ENCODE measurements at regions not wholly inside any gene's neighbourhood (a gene's known extent, or its start where the extent isn't known, plus 50 kb on each side); places are given as distances from the start of the nearest gene placed in this dataset.
"Not testable (repeated sequence)": the region's sequence is repeated elsewhere in the genome, so short reads cannot be mapped to it uniquely, and the experiment has no call there.

- DNase-seq (ENCODE audit: low spot score): peak; percentile 68
These were observed 161.0 kb downstream of the SKIDA1 start for GRCh38 chr10:21364196-21365114.

DNA sequence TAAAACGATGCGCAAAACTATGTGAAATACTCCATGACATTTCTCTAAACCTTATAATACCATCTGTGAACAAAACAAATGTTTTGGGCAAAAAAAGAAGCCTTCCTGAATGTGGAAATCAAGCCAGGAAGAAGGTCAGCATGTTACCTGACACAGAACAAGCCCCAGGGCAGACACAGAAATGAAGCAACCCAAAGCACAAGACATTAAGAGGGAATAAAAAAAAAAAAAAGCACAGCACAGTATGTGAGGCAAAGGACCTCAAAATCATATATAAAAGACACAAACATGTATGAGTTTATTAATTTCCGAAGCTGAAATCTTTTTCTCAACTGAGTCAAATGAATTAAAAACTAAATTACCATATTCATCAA lies 161.8 kb downstream of the SKIDA1 start:
- DNase-seq (ENCODE audit: low spot score): no peak

DNA sequence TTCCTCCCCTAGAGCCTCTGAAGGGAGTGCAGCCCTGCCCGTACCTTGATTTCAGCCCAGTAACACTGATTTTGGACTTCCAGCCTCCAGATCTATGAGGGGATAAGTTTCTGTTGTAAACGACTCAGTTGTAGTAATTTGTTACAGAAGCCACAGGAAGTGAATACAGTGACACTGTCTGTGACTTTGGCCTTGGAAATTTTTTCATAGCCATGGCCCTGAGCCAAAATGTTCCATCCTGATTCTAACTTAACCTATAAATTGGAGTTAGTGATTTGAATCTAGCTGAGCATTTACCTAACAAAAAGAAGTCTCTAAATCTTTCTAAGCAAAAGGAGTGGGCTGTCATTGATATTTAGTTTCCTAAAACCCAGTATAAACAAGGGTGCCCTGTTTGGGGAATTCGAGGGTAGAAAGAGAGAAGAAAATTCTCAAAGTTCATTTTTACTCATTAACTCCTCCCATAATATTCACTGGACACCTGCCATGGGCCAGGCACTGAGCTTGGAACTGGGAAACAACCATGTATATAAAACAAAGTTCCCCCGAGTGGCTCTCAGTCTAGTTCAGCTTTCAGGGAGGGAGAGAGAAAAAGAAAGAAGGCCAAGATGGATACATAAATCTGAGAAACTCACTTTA lies 162.3 kb downstream of the SKIDA1 start:
- no peak for DNase-seq (ENCODE audit: low spot score)

DNA sequence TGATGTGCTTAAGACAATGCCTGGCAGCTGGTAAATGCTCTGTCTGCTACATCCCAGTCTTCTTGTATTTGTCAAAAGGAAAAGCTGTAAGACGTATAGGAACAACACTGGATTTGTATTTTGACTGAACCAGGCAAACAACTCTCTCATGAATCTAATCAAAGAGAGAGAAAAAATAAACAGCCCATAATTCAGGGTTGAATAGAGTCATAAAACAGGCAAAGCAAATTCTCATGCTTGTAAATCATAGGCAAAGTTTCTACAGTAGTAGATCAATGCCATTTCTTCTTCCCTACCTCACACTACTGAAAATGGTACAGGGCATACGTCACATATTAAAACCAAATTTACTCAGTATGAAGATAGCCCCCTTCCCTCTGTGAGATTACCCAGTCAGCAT lies 166.3 kb downstream of the SKIDA1 start:
- no peak for DNase-seq (ENCODE audit: low spot score)

DNA sequence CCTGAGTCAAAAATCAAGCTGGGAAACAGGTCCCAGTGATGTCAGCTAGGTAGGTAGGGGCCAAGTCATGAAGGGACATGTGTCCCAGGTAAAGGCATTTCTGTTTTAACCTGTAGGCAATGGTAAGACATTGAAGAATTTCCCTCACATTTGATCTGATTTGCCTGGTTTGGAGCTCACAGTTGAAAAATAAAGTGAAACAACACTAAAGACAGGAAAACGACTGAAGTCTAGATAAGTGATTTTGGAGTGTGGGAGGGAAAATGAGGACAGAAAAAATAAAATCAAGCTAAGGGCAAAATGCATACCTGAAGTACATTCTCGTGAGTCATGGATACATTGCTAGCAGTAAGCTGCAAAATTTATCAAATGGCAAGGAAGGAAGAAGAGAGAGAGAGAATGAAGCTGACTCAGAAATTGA lies 169.9 kb downstream of the SKIDA1 start:
- no peak for DNase-seq (ENCODE audit: low spot score)

- no peak for DNase-seq (ENCODE audit: low spot score)
These were observed 172.6 kb downstream of the SKIDA1 start for GRCh38 chr10:21352886-21353285.

DNA sequence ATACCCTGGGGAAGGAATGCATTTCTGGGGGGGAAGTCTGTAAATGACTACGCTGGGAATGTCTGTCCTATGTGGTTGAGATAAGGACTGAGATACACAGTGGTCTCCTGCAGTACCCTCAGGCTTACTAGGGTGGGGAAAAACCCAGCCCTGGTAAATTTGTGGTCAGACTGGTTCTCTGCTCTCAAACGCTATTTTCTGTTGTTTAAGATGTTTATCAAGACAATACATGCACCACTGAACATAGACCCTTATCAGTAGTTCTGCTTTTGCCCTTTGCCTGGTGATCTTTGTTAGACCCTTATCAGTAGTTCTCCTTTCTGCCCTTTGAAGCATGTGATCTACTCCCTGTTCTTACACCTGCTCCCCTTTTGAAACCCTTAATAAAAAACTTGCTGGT lies 173.9 kb downstream of the SKIDA1 start:
- not testable (repeated sequence) for DNase-seq (ENCODE audit: low spot score)

- no peak for DNase-seq (ENCODE audit: low spot score)
These were observed 175.6 kb downstream of the SKIDA1 start for GRCh38 chr10:21349912-21350286.

DNA sequence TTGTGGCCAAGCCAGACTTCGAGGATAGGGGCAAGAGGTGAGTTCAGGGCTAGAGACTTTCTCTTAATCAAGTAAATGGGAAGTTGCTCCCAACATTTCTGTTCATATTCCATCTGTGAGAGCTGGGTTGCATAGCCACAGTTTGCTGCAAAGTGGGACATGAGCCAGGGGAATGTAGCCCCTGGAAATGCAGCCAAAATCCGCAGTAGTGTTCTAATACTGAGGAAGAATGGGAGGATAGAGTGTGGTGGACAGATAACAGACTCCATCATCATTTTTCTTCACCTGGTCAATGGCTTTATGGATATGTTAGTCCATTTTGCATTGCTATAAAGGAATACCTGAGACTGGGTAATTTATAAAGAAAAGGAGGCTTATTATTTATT lies 177.7 kb downstream of the SKIDA1 start:
- DNase-seq (ENCODE audit: low spot score): no peak

GRCh38 chr10:21347043-21347784 lies 178.3 kb downstream of the SKIDA1 start:
- DNase-seq (ENCODE audit: low spot score): no peak

- no peak for DNase-seq (ENCODE audit: low spot score)
These were observed 182.4 kb downstream of the SKIDA1 start for GRCh38 chr10:21343087-21343486.

DNA sequence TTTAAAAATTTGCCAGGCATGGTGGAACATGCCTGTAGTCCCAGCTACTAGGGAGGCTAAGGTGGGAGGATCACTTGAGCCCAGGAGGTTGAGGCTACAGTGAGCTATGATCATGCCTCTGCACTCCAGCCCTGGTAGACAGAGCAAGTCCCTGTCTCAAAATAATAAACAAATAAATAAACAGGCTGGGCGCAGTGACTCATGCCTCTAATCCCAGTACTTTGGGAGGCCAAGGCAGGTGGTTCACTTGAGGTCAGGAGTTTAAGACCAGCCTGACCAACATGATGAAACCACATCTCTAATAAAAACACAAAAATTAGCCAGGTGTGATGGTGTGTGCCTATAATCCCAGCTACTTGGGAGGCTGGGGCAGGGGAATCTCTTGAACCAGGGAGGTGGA lies 183.0 kb downstream of the SKIDA1 start:
- peak; percentile 33 for DNase-seq (ENCODE audit: low spot score)

DNA sequence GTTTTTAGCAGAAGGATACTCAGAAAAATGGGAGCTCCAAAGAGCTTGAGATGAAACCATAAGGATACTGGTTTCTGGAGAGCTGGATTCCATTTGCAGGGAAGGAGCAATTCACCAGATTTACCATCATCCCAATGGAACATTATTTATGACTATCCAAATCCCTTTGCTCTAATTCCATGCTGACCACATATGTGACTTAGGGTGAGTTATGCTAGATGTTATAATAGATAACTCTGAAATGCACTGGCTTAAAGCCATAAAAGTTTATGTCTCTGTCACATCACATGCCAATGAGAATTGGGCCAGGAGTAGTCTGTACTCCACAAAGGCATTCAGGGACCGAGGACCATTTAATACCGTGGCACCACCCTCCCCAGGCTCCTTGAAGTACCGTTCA lies 185.2 kb downstream of the SKIDA1 start:
- DNase-seq (ENCODE audit: low spot score): peak; percentile 78

GRCh38 chr10:21337171-21337792 lies 188.2 kb downstream of the SKIDA1 start:
- DNase-seq (ENCODE audit: low spot score): no peak

- DNase-seq (ENCODE audit: low spot score): peak; percentile 91
These were observed 188.9 kb downstream of the SKIDA1 start for GRCh38 chr10:21336476-21337170.

GRCh38 chr10:21334891-21335696 lies 190.4 kb downstream of the SKIDA1 start:
- peak; percentile 50 for DNase-seq (ENCODE audit: low spot score)

- DNase-seq (ENCODE audit: low spot score): no peak
These were observed 194.9 kb downstream of the SKIDA1 start for GRCh38 chr10:21330628-21331020.

- DNase-seq (ENCODE audit: low spot score): peak; percentile 56
These were observed 195.4 kb downstream of the SKIDA1 start for GRCh38 chr10:21329995-21330627.

GRCh38 chr10:21327289-21327993 lies 198.0 kb downstream of the SKIDA1 start:
- no peak for DNase-seq (ENCODE audit: low spot score)

All from SW480 (cell line).